22Rv1 (cell line): ENCODE measurements at regions not wholly inside any gene's neighbourhood (a gene's known extent, or its start where the extent isn't known, plus 50 kb on each side); places are given as distances from the start of the nearest gene placed in this dataset.

Experiments used
- CTCF ChIP-seq: fragments of 450-650 bp; IDR thresholded peaks from 2 replicates; pipeline ENCODE4 v1.5.1; 2017; ENCODE audit warnings: mild to moderate bottlenecking
- ZFX ChIP-seq: fragments of 450-650 bp; IDR thresholded peaks from 2 replicates; pipeline ENCODE4 v1.6.1; 2017; ENCODE audit warnings: antibody characterized with exemption, borderline replicate concordance

- TF ChIP-seq CTCF = no peak
- no peak for TF ChIP-seq ZFX
Observed at GRCh38 chr3:165920984-165921383, 83.8 kb upstream of the BCHE start.
